Left colon (tissue), 2 donors: ENCODE measurements at regions not wholly inside any gene's neighbourhood (a gene's known extent, or its start where the extent isn't known, plus 50 kb on each side); places are given as distances from the start of the nearest gene placed in this dataset.
"Not testable (repeated sequence)": the region's sequence is repeated elsewhere in the genome, so short reads cannot be mapped to it uniquely, and the experiment has no call there.

Experiments
- ATAC-seq: fragments of 200-7000 bp; cut with Tn5 transposase; one replicate; pipeline ENCODE4 v1.9.1; 2020; ENCODE audit warnings: mild to moderate bottlenecking, moderate library complexity
- DNase-seq, 2 donors: peaks; one replicate each; pipeline ENCODE4 v3.0.0-alpha.2; 2020
- intact Hi-C, 2 donors: fragments of 100-400 bp; cut with DNase I in 1 of 2; cut with micrococcal nuclease in 1 of 2; formaldehyde crosslinking; loops; one replicate each; pipeline versions ENCODE4 v1.11.2 to v1.14.0; 2022; cut with DNase I, micrococcal nuclease
- donor health status: DM: no; HTN: no; CAD: no.
- donor health status: DM: yes; HTN: yes; CAD: no.

- intact Hi-C loops = no loop called here
- no peak for ATAC-seq
- DNase-seq = no peak
Measured at GRCh38 chr13:40342461-40342860, 324.0 kb downstream of the FOXO1 start.

DNA sequence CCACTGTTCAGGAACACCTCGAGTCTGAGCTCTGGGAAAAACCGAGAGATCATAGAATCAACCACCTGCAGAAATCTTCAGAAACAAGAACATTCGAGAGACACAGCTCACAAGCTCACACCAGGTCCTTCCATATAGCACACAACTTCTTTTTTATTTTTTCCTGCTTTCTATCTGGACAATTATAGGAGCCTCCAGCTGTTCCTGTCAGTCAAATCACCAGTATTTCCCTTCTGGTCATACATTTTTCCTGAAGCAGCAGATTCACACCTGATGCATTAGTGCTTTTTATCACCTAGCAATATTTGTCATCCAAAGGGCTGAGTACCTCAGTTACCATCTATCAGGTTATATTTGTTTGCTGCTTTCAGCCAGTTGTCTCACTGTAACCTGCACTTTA lies 323.5 kb downstream of the FOXO1 start:
- no peak for DNase-seq
- ATAC-seq = no peak
- intact Hi-C loops = no loop called here

DNA sequence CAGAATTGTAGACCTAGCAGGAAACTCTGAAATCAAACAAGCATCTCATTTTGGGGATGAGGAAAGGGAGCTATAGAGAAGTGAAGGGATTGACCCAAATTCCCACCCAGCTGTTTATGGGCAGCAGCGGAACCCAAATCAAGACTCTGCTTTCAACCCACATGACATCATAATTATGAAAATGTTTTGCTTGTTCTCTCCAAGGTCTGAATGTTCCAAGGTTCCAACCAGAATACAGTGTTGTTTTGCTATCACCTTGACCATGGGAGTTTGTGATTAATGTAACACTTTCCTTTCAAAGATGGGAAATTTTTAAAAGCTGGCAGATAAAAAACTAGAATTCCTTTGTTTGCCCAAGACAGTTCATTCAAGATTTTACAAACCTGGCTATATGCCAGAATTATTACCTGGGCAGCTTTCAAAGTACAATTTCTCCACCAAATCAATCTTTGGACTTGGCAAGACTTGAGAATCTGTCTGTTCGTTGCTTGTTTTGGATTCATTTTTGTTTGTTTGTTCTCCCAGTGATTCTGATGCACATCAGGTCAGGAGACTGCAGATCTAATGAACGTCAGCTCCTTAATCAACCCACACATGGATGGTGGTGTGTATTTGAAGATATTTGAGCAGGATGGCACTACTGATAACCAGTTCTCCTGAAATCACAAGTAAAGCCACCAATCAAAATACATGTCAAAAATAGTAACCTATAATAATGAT lies 322.7 kb downstream of the FOXO1 start:
- intact Hi-C loops = no loop called here
- ATAC-seq = no peak
- no peak for DNase-seq

GRCh38 chr13:40344270-40345148 lies 321.9 kb downstream of the FOXO1 start:
- ATAC-seq (peak; percentile 29), DNase-seq (no peak)
- intact Hi-C loops = no loop called here

GRCh38 chr13:40345149-40345514 lies 321.3 kb downstream of the FOXO1 start:
- ATAC-seq = no peak
- intact Hi-C loops = no loop called here
- no peak for DNase-seq

DNA sequence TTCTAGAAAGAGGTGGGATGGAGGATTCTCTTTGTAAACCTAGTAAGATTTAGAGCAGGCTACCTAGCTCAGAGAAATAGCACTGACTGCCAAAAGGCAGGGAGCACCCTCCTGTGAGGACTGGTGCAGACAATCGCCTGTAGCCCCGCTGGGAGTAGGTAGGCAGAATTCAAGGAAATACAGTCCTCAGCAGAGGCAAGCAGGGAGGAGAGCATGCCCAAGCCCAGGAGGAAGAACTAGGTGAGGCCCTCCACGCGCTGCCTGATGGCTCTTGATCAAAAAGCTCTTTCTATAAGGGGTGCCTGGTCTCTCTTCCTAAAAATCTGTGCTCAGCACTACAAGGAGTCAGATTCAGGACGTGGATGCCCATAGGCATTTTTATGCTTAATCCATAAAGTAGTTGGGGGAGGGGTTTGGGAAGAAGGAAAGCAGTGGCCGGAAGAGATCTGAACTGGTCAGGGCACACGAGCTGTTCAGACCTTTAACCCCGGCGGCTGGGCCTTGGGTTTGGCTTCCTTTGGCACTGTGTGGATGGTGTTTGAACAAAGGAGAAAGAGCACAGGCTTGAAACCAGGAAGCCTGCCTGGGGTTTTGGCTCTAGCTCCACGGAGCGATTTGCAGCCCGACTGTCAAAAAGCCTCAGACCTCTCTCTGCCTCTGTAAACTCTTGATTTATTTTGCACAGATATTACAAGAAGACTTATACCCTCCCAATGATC lies 320.6 kb downstream of the FOXO1 start:
- intact Hi-C loops = no loop called here

DNA sequence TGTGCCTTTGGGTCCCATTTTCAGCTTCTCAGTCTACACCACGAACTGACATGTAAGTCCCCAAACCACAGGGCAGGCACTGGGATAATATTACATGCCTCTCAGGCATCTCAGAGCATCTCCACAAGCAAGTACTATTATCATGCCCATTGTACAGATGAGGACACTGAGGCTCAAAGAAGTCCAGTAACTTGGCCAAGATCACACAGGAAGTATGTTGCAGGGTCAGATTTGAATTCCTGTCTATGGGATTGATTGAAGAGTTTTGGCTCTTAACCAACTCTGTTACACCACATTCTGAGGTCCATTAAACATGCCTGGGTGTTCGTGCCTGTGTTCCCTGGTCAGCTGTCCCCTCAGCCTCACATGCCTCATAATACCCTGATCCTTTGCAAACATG lies 319.8 kb downstream of the FOXO1 start:
- intact Hi-C loops = no loop called here
- ATAC-seq (no peak), DNase-seq (no peak)

More for the DNA sequence above, 320.6 kb downstream of the FOXO1 start:
- ATAC-seq (peak; percentile 87), DNase-seq (peak; percentile 34 to 36)

GRCh38 chr13:40348096-40348679 lies 318.3 kb downstream of the FOXO1 start:
- intact Hi-C loops = no loop called here
- DNase-seq = no peak
- ATAC-seq = no peak

GRCh38 chr13:40350283-40350992 lies 316.0 kb downstream of the FOXO1 start:
- no peak for DNase-seq
- ATAC-seq = no peak
- intact Hi-C loops = no loop called here

DNA sequence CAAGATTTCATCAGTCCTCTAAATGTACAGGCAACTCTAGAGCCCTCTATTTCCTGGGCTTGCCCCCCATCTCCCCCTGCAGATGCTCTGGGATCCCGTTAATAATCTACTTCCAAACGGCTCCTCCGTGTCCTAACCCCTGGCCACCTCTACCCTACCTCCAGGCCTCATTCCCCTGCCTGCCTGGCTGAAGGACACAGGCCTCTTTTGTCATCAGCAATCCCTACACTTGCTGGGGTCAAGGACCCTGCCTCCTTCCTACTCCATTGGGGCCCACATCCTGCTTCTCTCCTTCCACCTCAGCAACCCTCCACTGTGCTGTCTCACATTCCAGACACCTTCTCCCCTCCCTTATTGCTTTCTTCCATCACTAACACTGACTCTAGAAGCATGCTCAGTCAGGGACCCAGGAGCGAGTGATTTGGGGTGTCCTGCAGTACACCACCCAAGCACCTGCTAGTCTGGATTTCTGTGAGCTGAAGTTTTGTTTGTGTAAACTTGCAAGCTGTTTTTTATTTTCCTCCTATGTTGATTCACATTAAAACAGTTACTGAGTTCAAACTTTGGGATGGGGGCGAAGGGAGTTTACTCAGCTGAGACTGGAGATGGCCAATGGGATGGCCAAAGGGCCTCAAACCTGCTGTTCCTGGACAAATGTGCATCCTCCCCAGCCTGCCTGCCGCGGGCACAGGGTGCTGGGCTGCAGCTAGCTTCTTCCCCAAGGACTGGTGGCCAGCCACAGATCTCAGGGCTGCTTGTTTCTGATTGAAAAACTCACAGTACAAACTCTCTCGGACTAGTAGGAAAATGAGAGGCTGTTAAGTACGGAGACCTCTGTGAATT lies 314.7 kb downstream of the FOXO1 start:
- ATAC-seq = no peak
- DNase-seq = no peak
- intact Hi-C loops = no loop called here

DNA sequence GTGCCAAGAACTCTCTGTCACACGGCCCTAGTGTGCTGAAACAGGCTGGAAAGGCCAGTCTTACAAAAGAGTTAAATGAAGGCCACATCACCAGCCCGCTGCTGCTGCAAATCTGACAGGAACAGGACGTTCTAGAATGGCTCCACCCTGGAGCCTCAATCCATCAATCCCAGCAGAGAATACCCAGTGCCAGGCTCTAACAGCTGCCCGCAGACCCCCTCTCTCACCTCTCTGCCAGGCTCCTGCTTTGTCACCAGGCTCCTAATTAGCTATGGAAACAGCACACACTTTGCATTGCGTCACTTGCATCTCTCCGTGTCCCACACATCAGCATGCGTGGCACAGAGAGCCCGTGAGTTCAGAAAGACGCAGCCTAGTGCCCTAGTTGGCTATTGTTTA lies 314.1 kb downstream of the FOXO1 start:
- intact Hi-C loops = no loop called here
- DNase-seq (no peak), ATAC-seq (no peak)

DNA sequence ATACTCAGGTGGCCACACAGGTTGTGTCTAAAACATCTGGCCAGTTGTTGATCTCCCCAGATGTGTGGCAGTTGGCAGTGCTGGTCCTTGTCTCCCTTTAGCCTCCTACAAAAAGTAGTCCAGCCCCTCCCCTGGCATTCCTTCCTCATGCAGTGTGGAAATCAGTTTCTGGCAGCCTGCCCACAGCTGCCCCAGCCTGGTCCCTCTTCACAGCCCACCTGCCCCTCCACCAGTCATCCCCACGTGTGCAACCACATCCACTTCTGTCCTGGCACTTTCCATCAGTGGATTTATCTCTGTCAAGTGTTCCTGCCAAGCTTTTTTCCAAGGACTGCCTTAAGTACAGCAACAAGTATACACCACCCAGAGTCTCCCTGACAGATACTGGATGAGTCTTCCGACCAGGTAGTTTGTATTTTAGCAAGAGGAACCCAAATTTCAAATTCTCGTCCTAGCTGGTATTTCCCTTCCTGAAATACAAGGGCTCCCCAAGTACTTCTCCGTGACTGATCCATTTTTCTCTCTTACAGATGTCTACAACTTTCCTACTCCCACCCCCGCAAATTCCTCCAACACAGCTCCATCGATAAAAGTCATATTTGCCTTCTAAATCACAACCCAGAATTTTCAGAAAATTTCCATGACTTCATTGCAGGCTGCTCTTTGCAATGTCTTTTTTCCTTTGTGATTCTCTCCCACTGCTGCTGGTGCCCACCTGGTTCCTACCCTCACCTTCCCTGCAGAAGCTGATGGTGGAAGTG lies 313.5 kb downstream of the FOXO1 start:
- intact Hi-C loops = no loop called here
- ATAC-seq (no peak), DNase-seq (no peak)

DNA sequence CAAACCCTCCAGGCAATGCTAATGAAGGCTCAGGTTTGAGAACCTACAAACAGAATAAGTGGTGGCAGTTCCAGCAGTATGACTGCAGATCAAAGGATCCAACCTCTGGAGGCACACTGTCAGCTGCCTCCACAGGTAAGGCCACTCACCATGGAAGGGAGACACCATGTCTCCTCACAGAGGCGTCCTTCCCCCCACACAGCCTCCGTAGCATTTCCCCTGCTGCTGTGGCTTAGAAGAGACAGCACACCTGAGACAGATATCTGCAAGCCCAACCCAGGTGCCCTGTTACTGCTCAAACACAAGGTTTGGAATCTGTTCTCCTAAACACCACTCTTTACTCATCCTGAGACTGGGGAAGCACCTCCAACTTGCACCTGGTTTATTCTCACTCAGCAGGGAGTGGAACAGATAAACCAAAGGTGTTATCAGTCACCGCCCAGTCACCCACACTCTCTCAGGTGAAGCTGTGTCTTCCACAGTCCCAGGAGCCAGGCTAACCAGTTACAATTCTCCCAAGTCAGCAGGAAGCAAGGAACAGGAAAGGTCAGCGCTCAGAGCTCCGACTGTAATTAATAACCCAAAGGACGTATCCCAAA lies 311.2 kb downstream of the FOXO1 start:
- intact Hi-C loops = no loop called here
- no peak for ATAC-seq
- no peak for DNase-seq

DNA sequence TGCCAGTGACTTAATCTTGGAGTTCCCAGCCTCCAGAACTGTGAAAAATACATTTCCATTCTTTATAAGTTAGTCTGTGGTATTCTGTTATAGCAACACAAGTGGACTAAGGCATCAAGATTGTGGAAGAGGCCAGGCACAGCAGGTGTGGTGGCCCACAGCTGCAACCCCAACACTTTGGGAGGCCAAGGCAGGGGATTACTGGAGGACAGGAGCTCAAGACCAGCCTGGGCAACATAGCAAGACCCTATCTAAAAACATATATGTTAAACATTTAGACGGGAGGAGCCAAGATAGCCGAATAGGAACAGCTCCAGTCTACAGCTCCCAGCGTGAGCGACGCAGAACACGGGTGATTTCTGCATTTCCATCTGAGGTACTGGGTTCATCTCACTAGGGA lies 310.4 kb downstream of the FOXO1 start:
- intact Hi-C loops = no loop called here
- ATAC-seq = no peak
- no peak for DNase-seq

DNA sequence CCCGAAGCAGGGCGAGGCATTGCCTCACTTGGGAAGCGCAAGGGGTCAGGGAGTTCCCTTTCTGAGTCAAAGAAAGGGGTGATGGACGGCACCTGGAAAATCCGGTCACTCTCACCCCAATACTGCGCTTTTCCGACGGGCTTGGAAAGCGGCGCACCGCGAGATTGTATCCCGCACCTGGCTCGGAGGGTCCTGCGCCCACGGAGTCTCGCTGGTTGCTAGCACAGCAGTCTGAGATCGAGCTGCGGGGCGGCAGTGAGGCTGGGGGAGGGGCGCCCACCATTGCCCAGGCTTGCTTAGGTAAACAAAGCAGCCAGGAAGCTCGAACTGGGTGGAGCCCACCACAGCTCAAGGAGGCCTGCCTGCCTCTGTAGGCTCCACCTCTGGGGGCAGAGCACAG lies 310.0 kb downstream of the FOXO1 start:
- ATAC-seq, intact Hi-C loops, DNase-seq: not testable (repeated sequence)

- intact Hi-C loops = no loop called here
- no peak for ATAC-seq
- DNase-seq = no peak
Measured at GRCh38 chr13:40362502-40362901, 303.9 kb downstream of the FOXO1 start.

- intact Hi-C loops = no loop called here
- DNase-seq (no peak), ATAC-seq (no peak)
Measured at GRCh38 chr13:40363653-40364052, 302.8 kb downstream of the FOXO1 start.
